GM10266 (cell line): ENCODE measurements at regions not wholly inside any gene's neighbourhood (a gene's known extent, or its start where the extent isn't known, plus 50 kb on each side); places are given as distances from the start of the nearest gene placed in this dataset.

Source experiments
- DNase-seq: peaks from one replicate; pipeline ENCODE4 v3.0.0; 2012; ENCODE audit errors: extremely low spot score
- CTCF ChIP-seq: IDR thresholded peaks from 2 replicates; pipeline ENCODE4 v1.5.1; 2012; ENCODE audit warnings: mild to moderate bottlenecking, low read depth; ENCODE audit not compliant: control insufficient read depth, insufficient read depth; ENCODE audit errors: missing control alignments

- TF ChIP-seq CTCF, result no peak
Observed at GRCh38 chr6:27579973-27580372, 107.1 kb upstream of the ZNF184 start.

GRCh38 chr6:27577922-27578321 lies 105.0 kb upstream of the ZNF184 start:
- TF ChIP-seq CTCF, result no peak
- DNase-seq, result no peak

More at GRCh38 chr6:27579973-27580372, 107.1 kb upstream of the ZNF184 start:
- DNase-seq, result no peak

- DNase-seq, result no peak
Observed at GRCh38 chr6:27575594-27576361, 102.9 kb upstream of the ZNF184 start.

GRCh38 chr6:27568226-27568897 lies 95.5 kb upstream of the ZNF184 start:
- no peak for DNase-seq
- TF ChIP-seq CTCF, result no peak

More at GRCh38 chr6:27575594-27576361, 102.9 kb upstream of the ZNF184 start:
- no peak for TF ChIP-seq CTCF

GRCh38 chr6:27565839-27566779 lies 93.2 kb upstream of the ZNF184 start:
- no peak for TF ChIP-seq CTCF
- DNase-seq, result no peak

- DNase-seq, result no peak
- no peak for TF ChIP-seq CTCF
Observed at GRCh38 chr6:27562027-27562410, 89.1 kb upstream of the ZNF184 start.
